ENCODE measurements at regions not wholly inside any gene's neighbourhood (a gene's known extent, or its start where the extent isn't known, plus 50 kb on each side); places are given as distances from the start of the nearest gene placed in this dataset.

DNA sequence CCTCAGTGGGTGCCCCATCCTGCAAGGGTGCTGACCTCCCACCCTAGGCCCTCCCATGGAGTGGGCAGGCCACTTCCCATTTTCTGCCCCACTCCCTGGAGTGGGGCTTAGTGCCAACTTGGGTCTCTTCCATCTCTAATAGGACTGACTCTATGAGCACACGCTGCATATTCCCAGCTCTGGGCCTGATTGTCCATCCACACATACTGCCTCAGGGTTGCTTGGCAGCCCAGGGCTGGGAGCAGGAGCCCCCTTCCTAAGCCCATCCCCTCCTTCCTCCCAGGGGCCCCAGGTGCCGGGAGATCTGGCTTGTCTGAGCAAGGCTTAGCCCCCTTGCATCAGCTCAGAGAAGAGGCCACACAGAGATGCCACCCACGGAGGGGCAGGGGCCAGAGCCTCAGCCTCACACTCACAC lies 55.1 kb downstream of the PJA1 start:
- no peak for ATAC-seq
- intact Hi-C loops (cut with DNase I), result no loop called here
- DNase-seq, result no peak

DNA sequence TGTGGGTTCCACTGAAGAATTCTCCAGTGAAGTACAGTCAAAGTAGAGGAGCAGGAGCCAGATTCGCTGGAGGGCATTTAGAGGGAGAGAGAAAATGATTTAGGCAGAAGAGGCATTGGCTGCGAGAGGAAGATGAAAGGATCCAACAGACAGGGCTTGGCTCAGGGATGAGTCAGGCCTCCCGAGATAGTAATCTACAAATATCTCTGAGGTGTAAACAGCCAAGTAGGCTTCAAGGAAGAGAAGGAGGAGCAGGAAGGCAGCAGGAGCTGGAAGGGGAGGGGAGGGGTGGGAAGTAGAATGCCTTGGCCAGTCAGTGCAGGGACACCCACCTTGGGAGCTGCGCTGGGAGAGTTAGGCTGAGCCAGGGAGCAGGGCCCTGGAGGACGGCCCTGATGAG lies 55.5 kb downstream of the PJA1 start:
- ATAC-seq (no peak), DNase-seq (no peak)
- intact Hi-C loops (cut with DNase I), result no loop called here

DNA sequence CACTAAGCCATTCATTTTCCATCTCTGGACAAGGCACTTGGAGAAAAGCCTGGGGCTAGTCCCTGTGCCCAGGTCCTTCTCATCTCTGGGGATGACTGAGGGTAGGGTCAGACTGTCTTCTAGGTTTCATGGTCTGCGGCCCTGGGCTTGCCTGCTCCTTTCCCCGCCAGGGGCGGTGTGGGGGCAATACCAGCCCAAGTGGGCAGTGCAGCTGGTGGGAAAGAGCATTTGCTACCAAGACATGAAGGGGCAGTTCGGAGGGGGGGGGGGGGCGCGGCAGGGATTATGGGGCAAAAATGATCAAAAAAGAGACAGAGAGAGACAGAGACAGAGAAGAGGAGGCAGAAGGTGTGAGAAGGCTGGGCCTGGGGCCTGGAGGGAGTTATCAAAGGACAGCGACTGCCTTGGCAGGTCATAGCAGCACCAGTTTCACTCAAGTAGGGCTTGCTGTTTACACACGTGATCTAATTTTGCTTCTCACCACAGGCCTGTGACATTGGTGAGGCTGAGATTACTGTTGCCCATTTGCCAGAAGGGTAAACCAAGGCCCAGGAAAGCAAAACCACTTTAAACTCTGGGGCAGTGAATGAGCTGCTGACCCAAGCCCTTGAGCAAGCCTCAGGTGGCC lies 56.1 kb downstream of the PJA1 start:
- intact Hi-C loops (cut with DNase I), result no loop called here
- ATAC-seq (no peak), DNase-seq (no peak)

DNA sequence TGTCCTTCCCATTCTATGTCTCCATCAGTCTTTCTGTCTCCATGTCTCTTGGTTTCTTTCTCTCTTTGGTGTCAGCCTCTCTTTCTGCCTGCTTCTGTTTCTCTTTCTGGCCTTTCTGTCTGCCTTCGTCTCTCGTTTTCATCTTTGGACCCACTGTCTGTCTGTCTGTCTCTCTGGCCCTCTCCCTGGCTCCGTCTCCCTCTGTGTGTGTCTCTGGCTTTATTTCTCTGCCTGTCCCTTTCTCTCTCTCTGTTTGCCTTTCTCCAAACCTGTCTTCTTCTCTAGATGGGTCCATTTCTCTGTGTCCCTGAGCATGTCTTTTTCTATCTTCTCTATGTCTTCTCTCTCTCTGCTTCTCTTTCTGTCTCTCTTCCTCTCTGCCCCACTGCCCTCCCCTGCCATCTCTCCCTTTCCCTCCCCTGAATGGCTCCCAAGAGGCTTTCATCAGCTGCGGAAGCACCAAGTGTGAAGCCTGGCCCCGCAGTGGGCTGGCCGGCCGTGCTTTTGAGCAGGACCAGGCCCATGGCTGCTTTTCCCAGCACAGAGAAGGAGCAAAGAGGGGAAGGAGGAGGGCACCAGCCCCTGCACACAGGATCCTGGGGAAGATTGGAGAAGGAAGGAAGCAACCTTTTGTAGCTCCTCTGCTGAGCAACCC lies 57.4 kb downstream of the PJA1 start:
- peak in 1 of 2 donors; percentile 73 for ATAC-seq
- intact Hi-C loops (cut with DNase I), result no loop called here

GRCh38 chrX:69107231-69107739 lies 58.0 kb downstream of the PJA1 start:
- DNase-seq (no peak), ATAC-seq (peak; percentile 57 to 77)
- intact Hi-C loops (cut with DNase I), result no loop called here

More for the DNA sequence above, 57.4 kb downstream of the PJA1 start:
- DNase-seq, result no peak

DNA sequence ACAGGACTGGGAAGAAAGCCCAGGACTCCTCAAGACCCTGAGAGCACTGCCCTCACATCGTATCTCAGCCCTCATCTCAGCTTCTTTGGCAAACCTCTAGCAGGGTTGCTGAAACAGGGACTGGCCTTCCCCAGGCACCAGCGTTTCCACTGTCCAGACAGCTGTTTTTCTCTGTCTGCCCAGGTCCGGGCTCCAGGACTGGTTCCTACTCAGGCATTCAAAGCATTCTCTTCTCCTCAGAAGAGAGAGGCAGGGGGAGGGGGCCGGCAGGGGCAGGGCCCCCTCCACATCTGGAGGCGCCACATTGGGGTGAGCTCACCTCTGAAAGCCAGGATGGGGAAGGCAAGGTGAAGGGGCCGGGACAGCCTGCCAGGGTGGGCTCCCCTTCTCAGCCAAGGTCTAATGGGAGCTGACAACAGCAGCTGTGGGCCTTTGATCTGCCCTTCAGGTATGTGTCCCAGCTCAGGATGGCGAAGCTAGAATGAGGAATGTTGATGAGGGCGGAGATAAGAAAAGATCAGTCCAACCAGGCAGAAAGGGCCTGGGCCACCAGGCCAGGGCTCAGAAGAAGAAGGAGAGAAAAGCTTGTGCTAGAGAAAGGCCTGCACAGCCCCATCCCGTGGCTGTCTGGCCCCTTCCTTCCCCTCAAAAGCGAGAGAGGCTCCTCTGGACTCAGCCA lies 60.4 kb downstream of the PJA1 start:
- no peak for ATAC-seq
- intact Hi-C loops (cut with DNase I), result no loop called here
- no peak for DNase-seq

- ATAC-seq (no peak), DNase-seq (no peak)
- intact Hi-C loops (cut with DNase I), result no loop called here
Observed at GRCh38 chrX:69103539-69103938, 61.7 kb downstream of the PJA1 start.

- intact Hi-C loops (cut with DNase I), result no loop called here
- no peak for DNase-seq
- no peak for ATAC-seq
Observed at GRCh38 chrX:69102612-69103194, 62.5 kb downstream of the PJA1 start.

DNA sequence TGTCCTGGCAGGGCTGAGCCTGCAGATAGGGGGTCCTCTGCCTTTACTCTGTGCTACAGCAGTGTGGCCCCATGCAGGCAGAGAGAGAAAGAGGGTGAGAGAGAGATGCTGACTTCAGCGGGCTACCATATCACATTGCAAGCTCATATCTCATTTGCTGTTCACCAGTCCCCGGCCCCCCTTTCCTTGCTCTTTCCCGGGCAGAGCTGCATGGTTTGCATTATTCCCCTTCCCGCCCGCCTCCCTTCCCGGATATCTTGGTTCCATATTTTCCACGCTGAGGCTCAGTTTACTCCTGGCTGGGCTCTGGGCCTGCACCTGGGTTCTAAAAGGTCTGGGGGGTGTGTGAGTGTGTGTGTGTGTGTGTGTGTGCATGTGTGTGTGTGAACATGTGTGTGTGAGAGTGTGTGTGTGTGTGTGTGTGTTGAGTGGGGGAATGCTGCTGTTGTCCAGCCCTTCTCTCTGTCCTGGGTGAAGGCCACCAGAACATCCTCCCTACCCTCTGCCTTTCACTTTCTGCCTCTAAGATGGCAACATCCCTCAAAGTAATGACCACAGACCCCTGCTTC lies 63.5 kb downstream of the PJA1 start:
- DNase-seq (no peak), ATAC-seq (no peak)
- intact Hi-C loops (cut with DNase I), result no loop called here

DNA sequence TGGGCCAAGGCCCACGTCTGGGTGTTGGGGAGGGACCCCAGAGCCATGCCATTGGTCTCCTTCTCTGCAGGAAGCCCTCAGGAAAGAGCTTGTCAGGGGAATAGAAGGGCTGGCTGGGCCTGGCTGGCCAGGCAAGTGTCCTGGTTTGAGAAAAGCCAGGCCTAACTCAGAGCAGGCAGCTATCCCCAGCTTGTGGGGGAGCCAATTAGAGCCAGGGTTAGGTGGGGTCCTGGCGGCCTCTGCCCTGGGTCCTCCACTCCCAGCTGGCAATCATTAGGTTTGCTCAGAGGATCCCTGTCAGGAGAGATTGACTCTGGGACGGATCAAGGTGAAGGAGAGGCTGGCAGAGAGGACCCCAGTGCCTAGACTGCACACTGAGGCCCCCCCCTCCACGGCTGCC lies 64.8 kb downstream of the PJA1 start:
- ATAC-seq, result no peak
- intact Hi-C loops (cut with DNase I), result no loop called here
- DNase-seq, result no peak

- no peak for ATAC-seq
- intact Hi-C loops (cut with DNase I), result loop anchor here (10.0 kb wide), 2 partner anchors 117 to 127 kb away; no protein-coding TSS in a partner anchor
- no peak for DNase-seq
Observed at GRCh38 chrX:69097451-69098236, 67.6 kb downstream of the PJA1 start.

- ATAC-seq (no peak), DNase-seq (no peak)
- intact Hi-C loops (cut with DNase I), result loop anchor here (10.0 kb wide), 2 partner anchors 118 to 128 kb away; no protein-coding TSS in a partner anchor
Observed at GRCh38 chrX:69096963-69097362, 68.3 kb downstream of the PJA1 start.

- intact Hi-C loops (cut with DNase I), result loop anchor here (10.0 kb wide), 2 partner anchors 120 to 130 kb away; no protein-coding TSS in a partner anchor
- DNase-seq (no peak), ATAC-seq (peak in 1 of 2 donors; percentile 38)
Observed at GRCh38 chrX:69094977-69095669, 70.1 kb downstream of the PJA1 start.

DNA sequence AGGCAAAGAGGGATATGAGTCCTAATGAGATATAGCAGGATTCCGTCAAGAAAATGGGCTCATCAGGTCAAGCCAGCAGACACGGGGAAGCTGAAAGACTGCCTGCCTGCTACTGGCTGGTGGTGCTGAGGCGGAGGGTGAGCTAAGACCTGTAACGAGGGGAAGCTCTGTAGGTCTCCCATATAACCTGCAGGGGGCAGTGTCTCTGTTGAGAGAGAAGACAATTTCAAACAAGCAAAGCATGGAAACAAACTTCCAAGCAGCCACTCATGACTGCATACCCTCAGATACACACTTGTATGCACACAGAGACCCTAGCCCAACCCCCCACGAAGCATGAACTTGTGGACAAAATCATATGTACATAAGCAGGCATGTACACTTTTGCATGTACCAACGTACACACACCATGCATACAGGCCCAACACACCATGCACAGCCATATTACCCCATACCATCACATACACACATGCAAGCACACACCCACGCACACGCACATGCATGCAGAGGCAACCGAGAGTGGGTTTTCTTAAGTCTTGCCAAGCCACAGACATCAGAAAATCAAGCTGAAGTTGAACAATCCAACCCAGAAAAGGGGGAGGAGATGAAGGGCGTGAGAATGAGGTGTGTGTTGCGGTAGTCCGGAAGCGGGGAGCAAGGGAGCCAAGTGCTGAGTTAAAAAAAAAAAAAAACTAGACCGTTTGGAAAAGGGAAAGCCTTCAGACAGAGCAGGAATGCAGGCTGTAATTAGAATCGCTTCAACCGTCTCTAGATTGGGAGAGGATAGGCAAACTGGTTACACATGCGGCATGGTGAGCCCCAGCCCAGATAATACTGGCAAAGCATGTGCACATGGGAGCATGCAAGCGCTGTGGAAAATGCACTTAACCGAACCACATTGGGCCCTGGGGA lies 71.0 kb downstream of the PJA1 start:
- intact Hi-C loops (cut with DNase I), result loop anchor here (10.0 kb wide), 2 partner anchors 121 to 131 kb away; no protein-coding TSS in a partner anchor
- ATAC-seq (peak; percentile 13 to 60), DNase-seq (peak; percentile 28)

GRCh38 chrX:69090022-69090421 lies 75.2 kb downstream of the PJA1 start:
- DNase-seq (no peak), ATAC-seq (no peak)
- intact Hi-C loops (cut with DNase I), result loop anchor here (10.0 kb wide), 2 partner anchors 125 to 135 kb away; no protein-coding TSS in a partner anchor

DNA sequence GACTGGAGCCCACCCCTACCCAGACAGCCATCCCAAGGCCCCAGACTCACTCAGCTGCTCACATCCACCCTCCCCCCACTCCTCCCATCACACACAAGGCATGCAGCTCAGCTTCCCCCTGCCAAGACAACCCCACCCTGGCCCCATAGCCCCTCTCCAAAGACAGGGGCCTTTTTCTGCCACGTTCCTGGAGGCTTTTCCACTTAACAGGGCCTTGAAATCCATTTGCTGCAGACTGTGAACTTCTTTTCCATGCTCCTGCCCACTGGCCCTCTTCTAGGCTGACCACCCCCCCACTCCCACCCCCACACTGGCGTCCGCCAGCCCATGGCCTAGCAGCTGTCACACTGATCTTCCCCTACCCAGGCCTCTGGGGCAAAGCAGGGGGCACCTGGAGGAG lies 76.0 kb downstream of the PJA1 start:
- no peak for DNase-seq
- intact Hi-C loops (cut with DNase I), result no loop called here
- no peak for ATAC-seq

All from left cardiac atrium (tissue), 4 donors.